ENCODE measurements at regions not wholly inside any gene's neighbourhood (a gene's known extent, or its start where the extent isn't known, plus 50 kb on each side); places are given as distances from the start of the nearest gene placed in this dataset.

- Histone ChIP-seq H3K14ac (ENCODE audit: low read length in 2 of 2) (peak overlapping the region in 1 of 2 experiments; percentile 42), H3K79me1 (replicated peaks; ENCODE audit: low read length, poor library complexity, severe bottlenecking) (peaks cover 40% of the 10 kb centered on the region), H2AFZ (ENCODE audit: low read depth, low read length) (no peak overlapping the region), H3K4me3 (ENCODE audit: insufficient read depth in 1 of 2, low read depth in 1 of 2, low read length in 2 of 2) (no peak overlapping the region), H2BK5ac (ENCODE audit: low read depth, low read length, poor library complexity, severe bottlenecking) (no peak overlapping the region), H4K91ac (ENCODE audit: low read length) (no peak overlapping the region), H2BK120ac (ENCODE audit: low read depth, low read length) (no peak overlapping the region), H3K27me3 (ENCODE audit: control insufficient read depth in 1 of 2, insufficient read depth in 1 of 2, low read length in 2 of 2) (no peaks in the 10 kb centered on the region), H3K9me3 (ENCODE audit: control insufficient read depth, low read length) (no peaks in the 10 kb centered on the region), H3K4me2 (ENCODE audit: low read length, poor library complexity, severe bottlenecking) (no peak overlapping the region), H3K36me3 (ENCODE audit: control insufficient read depth in 1 of 2, insufficient read depth in 2 of 2, low read depth in 1 of 2, low read length in 2 of 2) (peaks cover 3 to 28% of the 10 kb centered on the region in 2 experiments), H3K23ac (ENCODE audit: low read length in 2 of 2) (no peak overlapping the region), H3K4ac (ENCODE audit: low read depth in 1 of 2, low read length in 2 of 2) (no peak overlapping the region), H2BK12ac (ENCODE audit: low read length in 2 of 2) (peak overlapping the region in 1 of 2 experiments; percentile 16), H2AK5ac (ENCODE audit: low read length, severe bottlenecking) (no peak overlapping the region), H2BK15ac (ENCODE audit: low read depth, poor library complexity, severe bottlenecking) (no peak overlapping the region), H3K4me1 (ENCODE audit: control insufficient read depth, insufficient read depth, low read depth, low read length) (peaks cover 21% of the 10 kb centered on the region), H3K18ac (ENCODE audit: low read depth in 1 of 2, low read length in 2 of 2) (peak overlapping the region in 1 of 2 experiments; percentile 52), H3K9ac (ENCODE audit: low read length) (no peak overlapping the region), H4K8ac (ENCODE audit: low read length) (peak overlapping the region; percentile 19), H3K27ac (ENCODE audit: low read length, poor library complexity, severe bottlenecking) (no peak overlapping the region)
- DNase-seq: no peak
Observed at GRCh38 chr1:201728731-201729130, 100.2 kb upstream of the IPO9 start.

GRCh38 chr1:201729973-201730608 is 98.9 kb upstream of the IPO9 start:
- Histone ChIP-seq H3K18ac (ENCODE audit: low read depth in 1 of 2, low read length in 2 of 2) (peak overlapping the region in 1 of 2 experiments; percentile 50), H3K4me2 (ENCODE audit: low read length, poor library complexity, severe bottlenecking) (no peak overlapping the region)
- WGBS: 65% methylated on average over 4 of the region's 5 CpGs

GRCh38 chr1:201730611-201731010 is 98.3 kb upstream of the IPO9 start:
- Histone ChIP-seq H3K27me3 (ENCODE audit: control insufficient read depth in 1 of 2, insufficient read depth in 1 of 2, low read length in 2 of 2) (no peaks in the 10 kb centered on the region), H3K4me3 (ENCODE audit: insufficient read depth in 1 of 2, low read depth in 1 of 2, low read length in 2 of 2) (no peak overlapping the region), H3K18ac (ENCODE audit: low read depth in 1 of 2, low read length in 2 of 2) (peak overlapping the region; percentile 5 to 90), H3K9ac (ENCODE audit: low read length) (no peak overlapping the region), H3K14ac (ENCODE audit: low read length in 2 of 2) (no peak overlapping the region), H2AFZ (ENCODE audit: low read depth, low read length) (no peak overlapping the region), H3K9me3 (ENCODE audit: control insufficient read depth, low read length) (no peaks in the 10 kb centered on the region), H2BK12ac (ENCODE audit: low read length in 2 of 2) (peak overlapping the region; percentile 0 to 75), H4K91ac (ENCODE audit: low read length) (peak overlapping the region; percentile 37), H2AK5ac (ENCODE audit: low read length, severe bottlenecking) (no peak overlapping the region), H2BK15ac (ENCODE audit: low read depth, poor library complexity, severe bottlenecking) (no peak overlapping the region), H3K4me1 (ENCODE audit: control insufficient read depth, insufficient read depth, low read depth, low read length) (peaks cover 16% of the 10 kb centered on the region), H3K4ac (ENCODE audit: low read depth in 1 of 2, low read length in 2 of 2) (peak overlapping the region in 1 of 2 experiments; percentile 56), H3K4me2 (ENCODE audit: low read length, poor library complexity, severe bottlenecking) (no peak overlapping the region), H2BK120ac (ENCODE audit: low read depth, low read length) (no peak overlapping the region), H2BK5ac (ENCODE audit: low read depth, low read length, poor library complexity, severe bottlenecking) (no peak overlapping the region), H3K23ac (ENCODE audit: low read length in 2 of 2) (peak overlapping the region in 1 of 2 experiments; percentile 60), H4K8ac (ENCODE audit: low read length) (no peak overlapping the region), H3K36me3 (ENCODE audit: control insufficient read depth in 1 of 2, insufficient read depth in 2 of 2, low read depth in 1 of 2, low read length in 2 of 2) (peaks cover 3 to 42% of the 10 kb centered on the region in 2 experiments), H3K27ac (ENCODE audit: low read length, poor library complexity, severe bottlenecking) (no peak overlapping the region), H3K79me1 (replicated peaks; ENCODE audit: low read length, poor library complexity, severe bottlenecking) (peaks cover 33% of the 10 kb centered on the region)
- DNase-seq: no peak
- 47% methylated on average over 2 of the region's 2 CpGs for WGBS

More at GRCh38 chr1:201729973-201730608, 98.9 kb upstream of the IPO9 start:
- no peak overlapping the region for H2BK12ac ChIP-seq (ENCODE audit: low read length in 2 of 2)
- no peak overlapping the region for H3K4ac ChIP-seq (ENCODE audit: low read depth in 1 of 2, low read length in 2 of 2)
- H2AFZ ChIP-seq (ENCODE audit: low read depth, low read length): no peak overlapping the region
- no peak overlapping the region for H2AK5ac ChIP-seq (ENCODE audit: low read length, severe bottlenecking)
- H3K27ac ChIP-seq (ENCODE audit: low read length, poor library complexity, severe bottlenecking): no peak overlapping the region
- H3K36me3 ChIP-seq (ENCODE audit: control insufficient read depth in 1 of 2, insufficient read depth in 2 of 2, low read depth in 1 of 2, low read length in 2 of 2): peaks cover 3 to 37% of the 10 kb centered on the region in 2 experiments
- H2BK5ac ChIP-seq (ENCODE audit: low read depth, low read length, poor library complexity, severe bottlenecking): no peak overlapping the region
- no peak for DNase-seq
- no peak overlapping the region for H3K9ac ChIP-seq (ENCODE audit: low read length)
- H3K79me1 ChIP-seq (replicated peaks; ENCODE audit: low read length, poor library complexity, severe bottlenecking): peaks cover 36% of the 10 kb centered on the region
- H2BK120ac ChIP-seq (ENCODE audit: low read depth, low read length): no peak overlapping the region
- no peak overlapping the region for H3K4me3 ChIP-seq (ENCODE audit: insufficient read depth in 1 of 2, low read depth in 1 of 2, low read length in 2 of 2)
- H4K91ac ChIP-seq (ENCODE audit: low read length): peak overlapping the region; percentile 37
- H3K23ac ChIP-seq (ENCODE audit: low read length in 2 of 2): no peak overlapping the region
- no peaks in the 10 kb centered on the region for H3K9me3 ChIP-seq (ENCODE audit: control insufficient read depth, low read length)
- H3K27me3 ChIP-seq (ENCODE audit: control insufficient read depth in 1 of 2, insufficient read depth in 1 of 2, low read length in 2 of 2): no peaks in the 10 kb centered on the region
- peaks cover 16% of the 10 kb centered on the region for H3K4me1 ChIP-seq (ENCODE audit: control insufficient read depth, insufficient read depth, low read depth, low read length)
- no peak overlapping the region for H3K14ac ChIP-seq (ENCODE audit: low read length in 2 of 2)
- no peak overlapping the region for H2BK15ac ChIP-seq (ENCODE audit: low read depth, poor library complexity, severe bottlenecking)
- no peak overlapping the region for H4K8ac ChIP-seq (ENCODE audit: low read length)

GRCh38 chr1:201731142-201731541 is 97.8 kb upstream of the IPO9 start:
- peaks cover 16% of the 10 kb centered on the region for H3K4me1 ChIP-seq (ENCODE audit: control insufficient read depth, insufficient read depth, low read depth, low read length)
- no peak overlapping the region for H2AK5ac ChIP-seq (ENCODE audit: low read length, severe bottlenecking)
- peak overlapping the region; percentile 62 for H4K91ac ChIP-seq (ENCODE audit: low read length)
- 80% methylated on average over 11 of the region's 11 CpGs for WGBS
- H2AFZ ChIP-seq (ENCODE audit: low read depth, low read length): no peak overlapping the region
- H2BK15ac ChIP-seq (ENCODE audit: low read depth, poor library complexity, severe bottlenecking): no peak overlapping the region
- H3K4me2 ChIP-seq (ENCODE audit: low read length, poor library complexity, severe bottlenecking): no peak overlapping the region
- peak overlapping the region; percentile 47 to 90 for H3K18ac ChIP-seq (ENCODE audit: low read depth in 1 of 2, low read length in 2 of 2)
- H3K4ac ChIP-seq (ENCODE audit: low read depth in 1 of 2, low read length in 2 of 2): peak overlapping the region; percentile 48 to 56
- H3K27ac ChIP-seq (ENCODE audit: low read length, poor library complexity, severe bottlenecking): no peak overlapping the region
- H2BK5ac ChIP-seq (ENCODE audit: low read depth, low read length, poor library complexity, severe bottlenecking): no peak overlapping the region
- H3K23ac ChIP-seq (ENCODE audit: low read length in 2 of 2): peak overlapping the region in 1 of 2 experiments; percentile 70
- H3K27me3 ChIP-seq (ENCODE audit: control insufficient read depth in 1 of 2, insufficient read depth in 1 of 2, low read length in 2 of 2): no peaks in the 10 kb centered on the region
- H3K9me3 ChIP-seq (ENCODE audit: control insufficient read depth, low read length): no peaks in the 10 kb centered on the region
- H2BK12ac ChIP-seq (ENCODE audit: low read length in 2 of 2): peak overlapping the region; percentile 0 to 75
- H4K8ac ChIP-seq (ENCODE audit: low read length): peak overlapping the region; percentile 39
- DNase-seq: no peak
- H3K14ac ChIP-seq (ENCODE audit: low read length in 2 of 2): peak overlapping the region in 1 of 2 experiments; percentile 53
- no peak overlapping the region for H3K4me3 ChIP-seq (ENCODE audit: insufficient read depth in 1 of 2, low read depth in 1 of 2, low read length in 2 of 2)
- H3K9ac ChIP-seq (ENCODE audit: low read length): no peak overlapping the region
- peak overlapping the region; percentile 45 for H2BK120ac ChIP-seq (ENCODE audit: low read depth, low read length)
- peaks cover 33% of the 10 kb centered on the region for H3K79me1 ChIP-seq (replicated peaks; ENCODE audit: low read length, poor library complexity, severe bottlenecking)
- peaks cover 3 to 43% of the 10 kb centered on the region in 2 experiments for H3K36me3 ChIP-seq (ENCODE audit: control insufficient read depth in 1 of 2, insufficient read depth in 2 of 2, low read depth in 1 of 2, low read length in 2 of 2)

All from mesenchymal stem cell (in vitro differentiated cells and primary cell).